K562 (cell line): ENCODE measurements at regions not wholly inside any gene's neighbourhood (a gene's known extent, or its start where the extent isn't known, plus 50 kb on each side); places are given as distances from the start of the nearest gene placed in this dataset.

ENCODE experiments used
- ATAC-seq: fragments of 200-7000 bp; cut with Tn5 transposase; 3 replicates; pipeline ENCODE4 v1.9.1; 2020; ENCODE audit warnings: moderate library complexity
- BruUV-seq: library from RNA; stranded (reverse); fragments of 400-500 nt; replicated peaks from 2 replicates; lab custom pipeline; 2021; lab: Mats Ljungman, UMichigan
- CTCF ChIA-PET: fragments of 300-600 bp; formaldehyde crosslinking; extraction: SDS; loops from one replicate; lab custom pipeline; 2021; ENCODE audit warnings: low intra/inter-chr PET ratio; lab: Yijun Ruan, JAX
- POLR2A ChIA-PET: fragments of 300-600, 350-650 bp; sonication (Branson Sonifier 250); formaldehyde crosslinking; extraction: SDS; loops from one replicate; lab custom pipeline; 2021; ENCODE audit warnings: antibody characterized with exemption, inconsistent platforms; lab: Yijun Ruan, JAX
- DNase-seq, 4 experiments: peaks; one replicate each; pipeline versions ENCODE4 v3.0.0 to v3.0.0-alpha.2; 2011 to 2018; ENCODE audit warnings: low spot score in 3 of 4, mixed read lengths in 3 of 4; ENCODE audit errors: extremely low read depth in 1 of 4
- FAIRE-seq: peaks from 2 replicates; lab custom pipeline; 2011; peaks lifted over from hg19 to GRCh38; lab: Jason Lieb, UNC
- H2AFZ ChIP-seq: 2 replicates; pipeline ENCODE4 v1.6.0; 2011; ENCODE audit warnings: low read depth, low read length, control low read depth, inconsistent platforms
- H3K27ac ChIP-seq: fragments of 200-600 bp; 3 replicates; pipeline ENCODE4 v1.8.0; 2011; ENCODE audit warnings: low read depth, mild to moderate bottlenecking, control low read depth, inconsistent platforms, low read length, moderate library complexity, mixed read lengths; ENCODE audit errors: extremely low read depth
- H3K27me3 ChIP-seq, 2 experiments: fragments of 300-600 bp in 1 of 2; 2 replicates in 1 of 2; 3 replicates in 1 of 2; pipeline versions ENCODE4 v1.6.0 to v1.8.0; 2011; ENCODE audit warnings: inconsistent platforms in 2 of 2, low read length in 2 of 2, mild to moderate bottlenecking in 1 of 2, mixed read lengths in 1 of 2, moderate library complexity in 1 of 2; ENCODE audit not compliant: control insufficient read depth in 2 of 2, insufficient read depth in 2 of 2
- H3K36me3 ChIP-seq: fragments of 300-600 bp; 3 replicates; pipeline ENCODE4 v1.8.0; 2011; ENCODE audit warnings: mild to moderate bottlenecking, low read length, inconsistent platforms; ENCODE audit not compliant: control insufficient read depth, insufficient read depth
- H3K4me1 ChIP-seq, 2 experiments: fragments of 200-600 bp in 1 of 2; replicated peaks in 1 of 2; 2 replicates in 1 of 2; 3 replicates in 1 of 2; pipeline versions ENCODE4 v1.5.1 to v1.8.0; 2011; ENCODE audit warnings: inconsistent platforms in 2 of 2, low read length in 2 of 2, mild to moderate bottlenecking in 1 of 2, mixed read lengths in 1 of 2, moderate library complexity in 1 of 2; ENCODE audit not compliant: control insufficient read depth in 2 of 2, insufficient read depth in 2 of 2
- H3K4me2 ChIP-seq: 2 replicates; pipeline ENCODE4 v1.6.1; 2011; ENCODE audit warnings: low read length, control low read depth, inconsistent platforms, mixed read lengths; ENCODE audit not compliant: insufficient read depth
- H3K4me3 ChIP-seq: fragments of 200-600 bp; sonication (generic), shearing (Covaris generic); 2 replicates; pipeline ENCODE4 v1.5.1; 2016; ENCODE audit warnings: control low read depth, inconsistent platforms
- H3K79me2 ChIP-seq: fragments of 200-600 bp; 3 replicates; pipeline ENCODE4 v1.8.0; 2011; ENCODE audit warnings: low read length, inconsistent platforms; ENCODE audit not compliant: control insufficient read depth, insufficient read depth
- H3K9ac ChIP-seq, 2 experiments: 2 replicates each; pipeline versions ENCODE4 v1.6.0 to v1.6.1; 2011; ENCODE audit warnings: low read depth in 2 of 2, low read length in 2 of 2, control low read depth in 1 of 2, inconsistent platforms in 1 of 2, mild to moderate bottlenecking in 1 of 2, mixed read lengths in 1 of 2; ENCODE audit not compliant: insufficient read depth in 1 of 2
- H3K9me1 ChIP-seq: one replicate; pipeline ENCODE4 v1.6.0; 2011; ENCODE audit warnings: inconsistent platforms, mild to moderate bottlenecking, low read length, moderate library complexity; ENCODE audit not compliant: control insufficient read depth, insufficient read depth
- H3K9me3 ChIP-seq: replicated peaks from 2 replicates; pipeline ENCODE4 v1.5.1; 2011; ENCODE audit warnings: low read depth, low read length, inconsistent platforms; ENCODE audit not compliant: control insufficient read depth, insufficient read depth
- H4K20me1 ChIP-seq: replicated peaks from 2 replicates; pipeline ENCODE4 v1.6.1; 2011; ENCODE audit warnings: low read length, inconsistent platforms, mixed read lengths; ENCODE audit not compliant: control insufficient read depth, insufficient read depth
- BHLHE40 ChIP-seq: IDR thresholded peaks from 2 replicates; pipeline ENCODE4 v1.6.1; 2011; ENCODE audit warnings: low read length, improper control_type of control experiment
- CTCFL ChIP-seq: IDR thresholded peaks from 2 replicates; pipeline ENCODE4 v1.6.1; 2011; ENCODE audit warnings: borderline replicate concordance, low read depth, mild to moderate bottlenecking, moderate library complexity, low read length; ENCODE audit not compliant: insufficient read depth, poor library complexity, severe bottlenecking
- DDX20 ChIP-seq: fragments of 450-650 bp; IDR thresholded peaks from 2 replicates; pipeline ENCODE4 v1.6.1; 2016; ENCODE audit warnings: missing genetic modification characterization, low read depth, mild to moderate bottlenecking, missing compliant biosample characterization, moderate library complexity
- GTF2F1 ChIP-seq: IDR thresholded peaks from 2 replicates; pipeline ENCODE4 v1.6.1; 2011; ENCODE audit warnings: low read depth, low read length, improper control_type of control experiment
- KHSRP ChIP-seq: fragments of 450-650 bp; IDR thresholded peaks from 2 replicates; pipeline ENCODE4 v1.6.1; 2017
- KLF16 ChIP-seq: IDR thresholded peaks from 2 replicates; pipeline ENCODE4 v1.6.1; 2016; ENCODE audit warnings: antibody characterized with exemption
- KLF6 ChIP-seq: fragments of 250-450 bp; sonication (Bioruptor Pico); IDR thresholded peaks from 2 replicates; pipeline ENCODE4 v1.4.0; 2020; ENCODE audit warnings: mild to moderate bottlenecking, moderate library complexity, borderline replicate concordance
- MLX ChIP-seq, 2 experiments: fragments of 450-650 bp in 1 of 2; sonication (generic) in 1 of 2; formaldehyde crosslinking; conservative IDR thresholded peaks; 2 replicates each; pipeline versions ENCODE4 v1.4.0 to v1.8.1; 2020 to 2022; ENCODE audit warnings: mild to moderate bottlenecking in 1 of 2, missing genetic modification reagents in 1 of 2
- PML ChIP-seq: IDR thresholded peaks from 2 replicates; pipeline ENCODE4 v1.6.1; 2012; ENCODE audit warnings: low read length, inconsistent platforms
- TEAD2 ChIP-seq: fragments of 450-650 bp; IDR thresholded peaks from 2 replicates; pipeline ENCODE4 v1.6.1; 2016; ENCODE audit warnings: missing genetic modification characterization, control low read depth, missing compliant biosample characterization
- ZBTB7A ChIP-seq: IDR thresholded peaks from 2 replicates; pipeline ENCODE4 v1.6.1; 2011; ENCODE audit warnings: low read depth, mild to moderate bottlenecking, low read length, moderate library complexity, borderline replicate concordance; ENCODE audit not compliant: control insufficient read depth
- ZNF239 ChIP-seq: fragments of 250-450 bp; sonication (Bioruptor Pico); IDR thresholded peaks from 2 replicates; pipeline ENCODE4 v1.4.0; 2020; ENCODE audit warnings: mild to moderate bottlenecking
- ZNF76 ChIP-seq: fragments of 250-450 bp; sonication (Bioruptor Pico); IDR thresholded peaks from 2 replicates; pipeline ENCODE4 v1.4.0; 2020; ENCODE audit warnings: mild to moderate bottlenecking, moderate library complexity, borderline replicate concordance
- WGBS: fragments of 100-300 bp; shearing (Covaris generic); methylation state at CpG from one replicate; pipeline ENCODE4 v1.1.6; 2016; ENCODE audit warnings: low coverage, mixed read lengths; ENCODE audit not compliant: insufficient coverage; ENCODE audit errors: missing lambda C conversion rate; 5-methylcytosine and 5-hydroxymethylcytosine counted together
- in situ Hi-C: fragments of 300-500 bp; cut with MboI; formaldehyde crosslinking; loops from 4 replicates; pipeline ENCODE4 v1.15.0; 2018; ENCODE audit warnings: inconsistent platforms, mixed read lengths
- intact Hi-C: fragments of 100-400 bp; cut with micrococcal nuclease; formaldehyde crosslinking; loops from 2 replicates; pipeline ENCODE4 v1.14.2; 2022

GRCh38 chr10:130479926-130480325 is 343.7 kb downstream of the GLRX3 start:
- H3K79me2 ChIP-seq = no peaks in the 10 kb centered on the region
- ATAC-seq = no peak
- H3K9me3 ChIP-seq = no peaks in the 10 kb centered on the region
- TF ChIP-seq ZNF239 (no peak), TEAD2 (tag) (no peak), KLF6 (no peak), ZNF76 (CRISPR knock-in tag) (no peak), CTCFL (no peak), ZBTB7A (no peak), MLX (CRISPR knock-in tag; conservative IDR thresholded peaks at IDR 0.05) (no peak), KLF16 (no peak), PML (no peak), GTF2F1 (no peak), DDX20 (no peak), KHSRP (no peak), BHLHE40 (no peak)
- TF ChIP-seq, all 486 proteins: peak for 0
- intact Hi-C loops (no loop called here), in situ Hi-C loops (no loop called here)
- POLR2A ChIA-PET = no interaction called here
- Histone ChIP-seq H3K9me1 (no peaks in the 10 kb centered on the region), H3K4me3 (no peak overlapping the region), H3K4me1 (no peaks in the 10 kb centered on the region), H3K9ac (no peak overlapping the region), H2AFZ (no peak overlapping the region), H3K27me3 (peaks cover 0 to 18% of the 10 kb centered on the region in 2 experiments; a peak in 2 of 5 replicates), H4K20me1 (no peaks in the 10 kb centered on the region), H3K36me3 (no peaks in the 10 kb centered on the region), H3K27ac (no peak overlapping the region), H3K4me2 (no peak overlapping the region)
- CTCF ChIA-PET = no interaction called here
- FAIRE-seq (no peak), DNase-seq (no peak)
- 0% methylated on average over 2 of the region's 8 CpGs for WGBS
- no TSS peak for BruUV-seq
